ENCODE measurements at regions not wholly inside any gene's neighbourhood (a gene's known extent, or its start where the extent isn't known, plus 50 kb on each side); places are given as distances from the start of the nearest gene placed in this dataset.
A peak's percentile ranks its signal among the peaks of the same experiment; 100 is the strongest.

DNA sequence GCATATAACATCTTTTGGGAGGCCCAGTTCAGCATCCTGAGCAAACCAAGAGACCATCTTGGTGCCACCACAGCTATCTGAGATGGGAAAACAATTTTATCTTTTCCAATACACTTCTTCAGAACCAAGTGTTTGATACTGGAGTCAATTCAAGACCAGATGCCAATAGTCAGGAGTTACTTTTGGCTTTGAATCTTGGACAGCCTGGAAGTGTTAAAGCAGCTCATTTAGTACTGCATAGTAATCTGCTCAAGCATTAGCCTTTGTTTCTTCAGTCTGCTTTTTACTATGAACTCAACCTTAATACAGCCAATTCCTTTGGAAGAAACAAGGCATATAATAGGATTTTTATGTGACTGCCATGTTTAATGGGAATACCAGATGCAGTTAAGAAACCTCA lies 81.9 kb upstream of the TSPAN8 start:
- no peak overlapping the region for H3K4me3 Mint-ChIP-seq
- intact Hi-C loops (cut with micrococcal nuclease) = no loop called here
- no peaks in the 10 kb centered on the region for H3K4me1 Mint-ChIP-seq
- Histone ChIP-seq H3K4me3 (ENCODE audit: low read length in 2 of 2) (no peak overlapping the region), H3K36me3 (ENCODE audit: insufficient read depth, low read length) (no peaks in the 10 kb centered on the region), H3K27ac (ENCODE audit: low read depth, low read length) (no peak overlapping the region), H3K9me3 (ENCODE audit: control insufficient read depth in 1 of 2, low read length in 2 of 2) (no peaks in the 10 kb centered on the region), H3K4me1 (ENCODE audit: insufficient read depth, low read length) (no peaks in the 10 kb centered on the region), H3K27me3 (ENCODE audit: insufficient read depth, low read length) (no peaks in the 10 kb centered on the region)
- H3K9me3 Mint-ChIP-seq = peaks cover 0 to 6% (median under 1%) of the 10 kb centered on the region in 8 donors
- H3K27me3 Mint-ChIP-seq = no peaks in the 10 kb centered on the region
- H3K36me3 Mint-ChIP-seq = no peaks in the 10 kb centered on the region
- POLR2A ChIA-PET (ENCODE audit: partially characterized antibody) = no interaction called here
- H3K27ac Mint-ChIP-seq = no peak overlapping the region
- CTCF ChIA-PET (ENCODE audit: partially characterized antibody) = no interaction called here
- DNase-seq = no peak

GRCh38 chr12:71237128-71237527 lies 79.3 kb upstream of the TSPAN8 start:
- no peaks in the 10 kb centered on the region for H3K4me1 ChIP-seq (ENCODE audit: insufficient read depth, low read length)
- intact Hi-C loops (cut with micrococcal nuclease) = no loop called here
- no peak overlapping the region for H3K4me3 Mint-ChIP-seq

DNA sequence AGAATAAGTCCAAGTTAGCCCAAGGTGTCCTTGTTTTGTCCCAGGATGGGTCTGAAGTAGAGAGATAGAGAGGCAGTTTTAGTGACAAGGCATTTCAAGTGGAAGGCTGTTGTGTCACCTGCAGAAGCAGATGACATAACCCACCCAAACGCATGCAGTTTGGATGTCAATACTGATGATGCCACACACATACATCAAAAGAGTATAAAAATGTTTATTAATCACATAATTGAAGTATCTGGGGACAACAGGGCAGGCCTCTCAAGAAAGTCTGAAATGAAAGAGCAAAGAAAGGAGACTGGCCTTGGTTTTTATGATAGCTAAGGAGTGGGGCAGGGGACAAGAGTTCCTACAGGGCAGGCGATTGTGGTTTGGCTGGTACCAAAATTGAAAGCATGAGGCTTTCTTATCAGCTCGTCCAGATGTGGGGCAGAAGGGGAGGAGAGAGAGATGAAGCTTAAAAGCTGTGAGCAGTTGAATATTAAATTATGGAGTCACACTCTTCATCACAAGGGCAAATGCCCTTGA lies 78.4 kb upstream of the TSPAN8 start:
- no peak overlapping the region for H3K4me3 ChIP-seq (ENCODE audit: low read length in 2 of 2)
- no peak overlapping the region for H3K27ac ChIP-seq (ENCODE audit: low read depth, low read length)
- ChIA-PET CTCF (ENCODE audit: partially characterized antibody) (no interaction called here), POLR2A (ENCODE audit: partially characterized antibody) (no interaction called here)
- no peaks in the 10 kb centered on the region for H3K9me3 ChIP-seq (ENCODE audit: control insufficient read depth in 1 of 2, low read length in 2 of 2)
- no peaks in the 10 kb centered on the region for H3K27me3 Mint-ChIP-seq
- H3K4me1 Mint-ChIP-seq = no peaks in the 10 kb centered on the region
- peak overlapping the region in 1 of 7 donors; percentile 19 for H3K27ac Mint-ChIP-seq
- intact Hi-C loops (cut with micrococcal nuclease) = no loop called here
- no peaks in the 10 kb centered on the region for H3K27me3 ChIP-seq (ENCODE audit: insufficient read depth, low read length)
- no peaks in the 10 kb centered on the region for H3K36me3 ChIP-seq (ENCODE audit: insufficient read depth, low read length)
- no peak for DNase-seq
- no peaks in the 10 kb centered on the region for H3K4me1 ChIP-seq (ENCODE audit: insufficient read depth, low read length)
- no peak overlapping the region for H3K4me3 Mint-ChIP-seq
- peaks cover 0 to 6% (median 1%) of the 10 kb centered on the region in 8 donors for H3K9me3 Mint-ChIP-seq
- no peaks in the 10 kb centered on the region for H3K36me3 Mint-ChIP-seq

More at GRCh38 chr12:71237128-71237527, 79.3 kb upstream of the TSPAN8 start:
- no peaks in the 10 kb centered on the region for H3K4me1 Mint-ChIP-seq
- Histone ChIP-seq H3K27ac (ENCODE audit: low read depth, low read length) (no peak overlapping the region), H3K9me3 (ENCODE audit: control insufficient read depth in 1 of 2, low read length in 2 of 2) (no peaks in the 10 kb centered on the region), H3K36me3 (ENCODE audit: insufficient read depth, low read length) (no peaks in the 10 kb centered on the region), H3K4me3 (ENCODE audit: low read length in 2 of 2) (no peak overlapping the region), H3K27me3 (ENCODE audit: insufficient read depth, low read length) (no peaks in the 10 kb centered on the region)
- CTCF ChIA-PET (ENCODE audit: partially characterized antibody) = no interaction called here
- no peaks in the 10 kb centered on the region for H3K36me3 Mint-ChIP-seq
- H3K27ac Mint-ChIP-seq = no peak overlapping the region
- no peaks in the 10 kb centered on the region for H3K27me3 Mint-ChIP-seq
- DNase-seq = no peak
- POLR2A ChIA-PET (ENCODE audit: partially characterized antibody) = no interaction called here
- H3K9me3 Mint-ChIP-seq = peaks cover 0 to 4% (median under 1%) of the 10 kb centered on the region in 8 donors

- Mint-ChIP-seq H3K4me3 (no peak overlapping the region), H3K27me3 (no peaks in the 10 kb centered on the region), H3K27ac (no peak overlapping the region), H3K36me3 (no peaks in the 10 kb centered on the region), H3K4me1 (no peaks in the 10 kb centered on the region), H3K9me3 (peaks cover 0 to 4% (median 1%) of the 10 kb centered on the region in 8 donors)
- intact Hi-C loops (cut with micrococcal nuclease) = no loop called here
- DNase-seq = no peak
- Histone ChIP-seq H3K36me3 (ENCODE audit: insufficient read depth, low read length) (no peaks in the 10 kb centered on the region), H3K9me3 (ENCODE audit: control insufficient read depth in 1 of 2, low read length in 2 of 2) (no peaks in the 10 kb centered on the region), H3K4me1 (ENCODE audit: insufficient read depth, low read length) (no peaks in the 10 kb centered on the region), H3K27ac (ENCODE audit: low read depth, low read length) (no peak overlapping the region), H3K27me3 (ENCODE audit: insufficient read depth, low read length) (no peaks in the 10 kb centered on the region), H3K4me3 (ENCODE audit: low read length in 2 of 2) (no peak overlapping the region)
- CTCF ChIA-PET (ENCODE audit: partially characterized antibody) = no interaction called here
- POLR2A ChIA-PET (ENCODE audit: partially characterized antibody) = no interaction called here
Measured at GRCh38 chr12:71233083-71233482, 75.3 kb upstream of the TSPAN8 start.

- H3K27ac Mint-ChIP-seq = no peak overlapping the region
- POLR2A ChIA-PET (ENCODE audit: partially characterized antibody) = no interaction called here
- Histone ChIP-seq H3K27me3 (ENCODE audit: insufficient read depth, low read length) (no peaks in the 10 kb centered on the region), H3K4me3 (ENCODE audit: low read length in 2 of 2) (no peak overlapping the region), H3K4me1 (ENCODE audit: insufficient read depth, low read length) (no peaks in the 10 kb centered on the region), H3K36me3 (ENCODE audit: insufficient read depth, low read length) (no peaks in the 10 kb centered on the region), H3K9me3 (ENCODE audit: control insufficient read depth in 1 of 2, low read length in 2 of 2) (no peaks in the 10 kb centered on the region), H3K27ac (ENCODE audit: low read depth, low read length) (no peak overlapping the region)
- H3K27me3 Mint-ChIP-seq = no peaks in the 10 kb centered on the region
- peaks cover 0 to 4% (median 1%) of the 10 kb centered on the region in 8 donors for H3K9me3 Mint-ChIP-seq
- no peaks in the 10 kb centered on the region for H3K36me3 Mint-ChIP-seq
- no peak overlapping the region for H3K4me3 Mint-ChIP-seq
- intact Hi-C loops (cut with micrococcal nuclease) = no loop called here
- H3K4me1 Mint-ChIP-seq = no peaks in the 10 kb centered on the region
- DNase-seq = no peak
- CTCF ChIA-PET (ENCODE audit: partially characterized antibody) = no interaction called here
Measured at GRCh38 chr12:71230542-71230941, 72.7 kb upstream of the TSPAN8 start.

- H3K4me1 ChIP-seq (ENCODE audit: insufficient read depth, low read length) = no peaks in the 10 kb centered on the region
- no peaks in the 10 kb centered on the region for H3K9me3 ChIP-seq (ENCODE audit: control insufficient read depth in 1 of 2, low read length in 2 of 2)
- intact Hi-C loops (cut with micrococcal nuclease) = no loop called here
- ChIA-PET CTCF (ENCODE audit: partially characterized antibody) (no interaction called here), POLR2A (ENCODE audit: partially characterized antibody) (no interaction called here)
- no peak overlapping the region for H3K4me3 ChIP-seq (ENCODE audit: low read length in 2 of 2)
- Mint-ChIP-seq H3K27ac (no peak overlapping the region), H3K4me3 (no peak overlapping the region), H3K36me3 (no peaks in the 10 kb centered on the region), H3K27me3 (no peaks in the 10 kb centered on the region), H3K4me1 (no peaks in the 10 kb centered on the region), H3K9me3 (peaks cover 0 to 7% (median 0%) of the 10 kb centered on the region in 8 donors)
- H3K36me3 ChIP-seq (ENCODE audit: insufficient read depth, low read length) = no peaks in the 10 kb centered on the region
- no peak overlapping the region for H3K27ac ChIP-seq (ENCODE audit: low read depth, low read length)
- H3K27me3 ChIP-seq (ENCODE audit: insufficient read depth, low read length) = no peaks in the 10 kb centered on the region
- DNase-seq = no peak
Measured at GRCh38 chr12:71223139-71223538, 65.3 kb upstream of the TSPAN8 start.

DNA sequence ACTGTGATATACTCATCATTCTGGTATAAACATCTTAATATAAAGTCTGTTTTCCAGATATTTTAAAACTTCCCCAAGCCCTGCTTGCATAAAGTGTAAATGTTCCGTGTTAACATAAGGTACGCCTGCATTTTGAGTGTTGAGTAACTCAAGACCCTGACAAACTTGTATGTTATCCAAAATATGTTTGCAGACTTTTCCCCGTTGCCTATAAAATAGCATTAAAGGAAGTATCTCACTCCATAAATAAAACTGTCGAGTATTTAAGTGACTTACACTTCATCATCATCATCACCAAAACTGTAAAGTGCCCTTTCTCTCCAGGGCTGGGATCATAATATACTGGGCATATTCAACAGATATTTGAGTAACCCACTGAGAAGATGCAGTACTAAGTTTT lies 64.6 kb upstream of the TSPAN8 start:
- ChIA-PET CTCF (ENCODE audit: partially characterized antibody) (no interaction called here), POLR2A (ENCODE audit: partially characterized antibody) (no interaction called here)
- Histone ChIP-seq H3K4me3 (ENCODE audit: low read length in 2 of 2) (no peak overlapping the region), H3K9me3 (ENCODE audit: control insufficient read depth in 1 of 2, low read length in 2 of 2) (no peaks in the 10 kb centered on the region), H3K4me1 (ENCODE audit: insufficient read depth, low read length) (no peaks in the 10 kb centered on the region), H3K27ac (ENCODE audit: low read depth, low read length) (no peak overlapping the region), H3K36me3 (ENCODE audit: insufficient read depth, low read length) (no peaks in the 10 kb centered on the region), H3K27me3 (ENCODE audit: insufficient read depth, low read length) (no peaks in the 10 kb centered on the region)
- no peaks in the 10 kb centered on the region for H3K27me3 Mint-ChIP-seq
- H3K36me3 Mint-ChIP-seq = no peaks in the 10 kb centered on the region
- H3K4me3 Mint-ChIP-seq = no peak overlapping the region
- H3K9me3 Mint-ChIP-seq = peaks cover 0 to 5% (median 0%) of the 10 kb centered on the region in 8 donors
- DNase-seq = no peak
- H3K4me1 Mint-ChIP-seq = no peaks in the 10 kb centered on the region
- intact Hi-C loops (cut with micrococcal nuclease) = no loop called here
- H3K27ac Mint-ChIP-seq = no peak overlapping the region

GRCh38 chr12:71220260-71220659 lies 62.5 kb upstream of the TSPAN8 start:
- no peak for DNase-seq
- Histone ChIP-seq H3K4me1 (ENCODE audit: insufficient read depth, low read length) (no peaks in the 10 kb centered on the region), H3K27me3 (ENCODE audit: insufficient read depth, low read length) (no peaks in the 10 kb centered on the region), H3K4me3 (ENCODE audit: low read length in 2 of 2) (no peak overlapping the region), H3K36me3 (ENCODE audit: insufficient read depth, low read length) (no peaks in the 10 kb centered on the region), H3K27ac (ENCODE audit: low read depth, low read length) (no peak overlapping the region), H3K9me3 (ENCODE audit: control insufficient read depth in 1 of 2, low read length in 2 of 2) (no peaks in the 10 kb centered on the region)
- no peaks in the 10 kb centered on the region for H3K27me3 Mint-ChIP-seq
- POLR2A ChIA-PET (ENCODE audit: partially characterized antibody) = no interaction called here
- no peak overlapping the region for H3K27ac Mint-ChIP-seq
- no peaks in the 10 kb centered on the region for H3K36me3 Mint-ChIP-seq
- H3K4me3 Mint-ChIP-seq = no peak overlapping the region
- intact Hi-C loops (cut with micrococcal nuclease) = no loop called here
- CTCF ChIA-PET (ENCODE audit: partially characterized antibody) = no interaction called here
- H3K9me3 Mint-ChIP-seq = peaks cover 0 to 5% (median 0%) of the 10 kb centered on the region in 8 donors
- no peaks in the 10 kb centered on the region for H3K4me1 Mint-ChIP-seq

Data from CD4-positive, alpha-beta memory T cell (primary cell).